ENCODE measurements at regions not wholly inside any gene's neighbourhood (a gene's known extent, or its start where the extent isn't known, plus 50 kb on each side); places are given as distances from the start of the nearest gene placed in this dataset.
"Not testable (repeated sequence)": the region's sequence is repeated elsewhere in the genome, so short reads cannot be mapped to it uniquely, and the experiment has no call there.

GRCh38 chr14:106663805-106664410 lies 1137.5 kb downstream of the TMEM121 start:
- TF ChIP-seq POLR2A, CTCF (IDR thresholded peaks at IDR 0.05): not testable (repeated sequence)
